K562 (cell line): ENCODE measurements at regions not wholly inside any gene's neighbourhood (a gene's known extent, or its start where the extent isn't known, plus 50 kb on each side); places are given as distances from the start of the nearest gene placed in this dataset.

Source experiments
- ATAC-seq: fragments of 200-7000 bp; cut with Tn5 transposase; 3 replicates; pipeline ENCODE4 v1.9.1; 2020; ENCODE audit warnings: moderate library complexity
- BruUV-seq: library from RNA; stranded (reverse); fragments of 400-500 nt; replicated peaks from 2 replicates; lab custom pipeline; 2021; lab: Mats Ljungman, UMichigan
- CTCF ChIA-PET: fragments of 300-600 bp; formaldehyde crosslinking; extraction: SDS; loops from one replicate; lab custom pipeline; 2021; ENCODE audit warnings: low intra/inter-chr PET ratio; lab: Yijun Ruan, JAX
- POLR2A ChIA-PET: fragments of 300-600, 350-650 bp; sonication (Branson Sonifier 250); formaldehyde crosslinking; extraction: SDS; loops from one replicate; lab custom pipeline; 2021; ENCODE audit warnings: antibody characterized with exemption, inconsistent platforms; lab: Yijun Ruan, JAX
- DNase-seq, 4 experiments: peaks; one replicate each; pipeline versions ENCODE4 v3.0.0 to v3.0.0-alpha.2; 2011 to 2018; ENCODE audit warnings: low spot score in 3 of 4, mixed read lengths in 3 of 4; ENCODE audit errors: extremely low read depth in 1 of 4
- FAIRE-seq: peaks from 2 replicates; lab custom pipeline; 2011; peaks lifted over from hg19 to GRCh38; lab: Jason Lieb, UNC
- H2AFZ ChIP-seq: 2 replicates; pipeline ENCODE4 v1.6.0; 2011; ENCODE audit warnings: low read depth, low read length, control low read depth, inconsistent platforms
- H3K27ac ChIP-seq: fragments of 200-600 bp; 3 replicates; pipeline ENCODE4 v1.8.0; 2011; ENCODE audit warnings: low read depth, mild to moderate bottlenecking, control low read depth, inconsistent platforms, low read length, moderate library complexity, mixed read lengths; ENCODE audit errors: extremely low read depth
- H3K27me3 ChIP-seq, 2 experiments: fragments of 300-600 bp in 1 of 2; 2 replicates in 1 of 2; 3 replicates in 1 of 2; pipeline versions ENCODE4 v1.6.0 to v1.8.0; 2011; ENCODE audit warnings: inconsistent platforms in 2 of 2, low read length in 2 of 2, mild to moderate bottlenecking in 1 of 2, mixed read lengths in 1 of 2, moderate library complexity in 1 of 2; ENCODE audit not compliant: control insufficient read depth in 2 of 2, insufficient read depth in 2 of 2
- H3K36me3 ChIP-seq: fragments of 300-600 bp; 3 replicates; pipeline ENCODE4 v1.8.0; 2011; ENCODE audit warnings: mild to moderate bottlenecking, low read length, inconsistent platforms; ENCODE audit not compliant: control insufficient read depth, insufficient read depth
- H3K4me1 ChIP-seq, 2 experiments: fragments of 200-600 bp in 1 of 2; replicated peaks in 1 of 2; 2 replicates in 1 of 2; 3 replicates in 1 of 2; pipeline versions ENCODE4 v1.5.1 to v1.8.0; 2011; ENCODE audit warnings: inconsistent platforms in 2 of 2, low read length in 2 of 2, mild to moderate bottlenecking in 1 of 2, mixed read lengths in 1 of 2, moderate library complexity in 1 of 2; ENCODE audit not compliant: control insufficient read depth in 2 of 2, insufficient read depth in 2 of 2
- H3K4me2 ChIP-seq: 2 replicates; pipeline ENCODE4 v1.6.1; 2011; ENCODE audit warnings: low read length, control low read depth, inconsistent platforms, mixed read lengths; ENCODE audit not compliant: insufficient read depth
- H3K4me3 ChIP-seq: fragments of 200-600 bp; sonication (generic), shearing (Covaris generic); 2 replicates; pipeline ENCODE4 v1.5.1; 2016; ENCODE audit warnings: control low read depth, inconsistent platforms
- H3K79me2 ChIP-seq: fragments of 200-600 bp; 3 replicates; pipeline ENCODE4 v1.8.0; 2011; ENCODE audit warnings: low read length, inconsistent platforms; ENCODE audit not compliant: control insufficient read depth, insufficient read depth
- H3K9ac ChIP-seq, 2 experiments: 2 replicates each; pipeline versions ENCODE4 v1.6.0 to v1.6.1; 2011; ENCODE audit warnings: low read depth in 2 of 2, low read length in 2 of 2, control low read depth in 1 of 2, inconsistent platforms in 1 of 2, mild to moderate bottlenecking in 1 of 2, mixed read lengths in 1 of 2; ENCODE audit not compliant: insufficient read depth in 1 of 2
- H3K9me1 ChIP-seq: one replicate; pipeline ENCODE4 v1.6.0; 2011; ENCODE audit warnings: inconsistent platforms, mild to moderate bottlenecking, low read length, moderate library complexity; ENCODE audit not compliant: control insufficient read depth, insufficient read depth
- H3K9me3 ChIP-seq: replicated peaks from 2 replicates; pipeline ENCODE4 v1.5.1; 2011; ENCODE audit warnings: low read depth, low read length, inconsistent platforms; ENCODE audit not compliant: control insufficient read depth, insufficient read depth
- H4K20me1 ChIP-seq: replicated peaks from 2 replicates; pipeline ENCODE4 v1.6.1; 2011; ENCODE audit warnings: low read length, inconsistent platforms, mixed read lengths; ENCODE audit not compliant: control insufficient read depth, insufficient read depth
- CC2D1A ChIP-seq: fragments of 450-650 bp; IDR thresholded peaks from 2 replicates; pipeline ENCODE4 v1.6.1; 2017; ENCODE audit warnings: mild to moderate bottlenecking
- CCAR2 ChIP-seq: fragments of 200-400 bp; formaldehyde crosslinking; IDR thresholded peaks from 2 replicates; pipeline ENCODE4 v1.6.1; 2017; ENCODE audit warnings: mild to moderate bottlenecking, low read depth, low read length
- IRF2 ChIP-seq: sonication (generic); formaldehyde crosslinking; IDR thresholded peaks from 2 replicates; pipeline ENCODE4 v1.8.1; 2022; ENCODE audit warnings: mild to moderate bottlenecking, missing genetic modification reagents
- NEUROD1 ChIP-seq: fragments of 150-350 bp; IDR thresholded peaks from 2 replicates; pipeline ENCODE4 v1.6.1; 2014; ENCODE audit warnings: borderline replicate concordance, low read length, low read depth; ENCODE audit not compliant: partially characterized antibody
- SIN3A ChIP-seq, 2 experiments: fragments of 150-350 bp in 1 of 2; IDR thresholded peaks; 2 replicates each; pipeline ENCODE4 v1.6.1; 2011 to 2016; ENCODE audit warnings: borderline replicate concordance in 2 of 2, low read depth in 2 of 2, low read length in 2 of 2, mild to moderate bottlenecking in 2 of 2, moderate library complexity in 2 of 2; ENCODE audit not compliant: control insufficient read depth in 1 of 2
- SMARCC2 ChIP-seq: fragments of 450-650 bp; IDR thresholded peaks from 2 replicates; pipeline ENCODE4 v1.6.1; 2017; ENCODE audit warnings: antibody characterized with exemption, moderate library complexity, mild to moderate bottlenecking, low read depth
- SRSF9 ChIP-seq: fragments of 200-400 bp; formaldehyde crosslinking; IDR thresholded peaks from 2 replicates; pipeline ENCODE4 v1.6.1; 2017; ENCODE audit warnings: low read depth, low read length, borderline replicate concordance
- ZNF436 ChIP-seq: fragments of 250-450, 450-650 bp; sonication (Bioruptor Pico); formaldehyde crosslinking; IDR thresholded peaks from 2 replicates; pipeline ENCODE4 v1.7.0; 2020; ENCODE audit warnings: mild to moderate bottlenecking
- ZNF778 ChIP-seq: fragments of 450-650 bp; formaldehyde crosslinking; IDR thresholded peaks from 2 replicates; pipeline ENCODE4 v1.4.0; 2020; ENCODE audit warnings: mild to moderate bottlenecking, moderate library complexity
- WGBS: fragments of 100-300 bp; shearing (Covaris generic); methylation state at CpG from one replicate; pipeline ENCODE4 v1.1.6; 2016; ENCODE audit warnings: low coverage, mixed read lengths; ENCODE audit not compliant: insufficient coverage; ENCODE audit errors: missing lambda C conversion rate; 5-methylcytosine and 5-hydroxymethylcytosine counted together
- in situ Hi-C: fragments of 300-500 bp; cut with MboI; formaldehyde crosslinking; loops from 4 replicates; pipeline ENCODE4 v1.15.0; 2018; ENCODE audit warnings: inconsistent platforms, mixed read lengths
- intact Hi-C: fragments of 100-400 bp; cut with micrococcal nuclease; formaldehyde crosslinking; loops from 2 replicates; pipeline ENCODE4 v1.14.2; 2022
- TF ChIP-seq, protein P1 (sequence below): fragments of 450-650 bp; IDR thresholded peaks from 2 replicates; pipeline ENCODE4 v1.6.1; 2016; ENCODE audit warnings: mild to moderate bottlenecking, moderate library complexity

- TF ChIP-seq SIN3A (IDR thresholded peaks at IDR 0.05; ENCODE audit: borderline replicate concordance in 2 of 2, control insufficient read depth in 1 of 2, low read depth in 2 of 2, low read length in 2 of 2) (no peak), SMARCC2 (no peak), CCAR2 (no peak), SRSF9 (no peak), CC2D1A (no peak)
Observed at GRCh38 chr14:98859301-98859700, 412.7 kb downstream of the BCL11B start (continued).

- 0% methylated on average over 2 of the region's 2 CpGs for whole genome bisulfite sequencing
- TF ChIP-seq NEUROD1 (no peak), ZNF778 (CRISPR knock-in tag) (no peak), IRF2 (CRISPR knock-in tag) (no peak), ZNF436 (CRISPR knock-in tag) (no peak)
- TF ChIP-seq, protein P1, sequence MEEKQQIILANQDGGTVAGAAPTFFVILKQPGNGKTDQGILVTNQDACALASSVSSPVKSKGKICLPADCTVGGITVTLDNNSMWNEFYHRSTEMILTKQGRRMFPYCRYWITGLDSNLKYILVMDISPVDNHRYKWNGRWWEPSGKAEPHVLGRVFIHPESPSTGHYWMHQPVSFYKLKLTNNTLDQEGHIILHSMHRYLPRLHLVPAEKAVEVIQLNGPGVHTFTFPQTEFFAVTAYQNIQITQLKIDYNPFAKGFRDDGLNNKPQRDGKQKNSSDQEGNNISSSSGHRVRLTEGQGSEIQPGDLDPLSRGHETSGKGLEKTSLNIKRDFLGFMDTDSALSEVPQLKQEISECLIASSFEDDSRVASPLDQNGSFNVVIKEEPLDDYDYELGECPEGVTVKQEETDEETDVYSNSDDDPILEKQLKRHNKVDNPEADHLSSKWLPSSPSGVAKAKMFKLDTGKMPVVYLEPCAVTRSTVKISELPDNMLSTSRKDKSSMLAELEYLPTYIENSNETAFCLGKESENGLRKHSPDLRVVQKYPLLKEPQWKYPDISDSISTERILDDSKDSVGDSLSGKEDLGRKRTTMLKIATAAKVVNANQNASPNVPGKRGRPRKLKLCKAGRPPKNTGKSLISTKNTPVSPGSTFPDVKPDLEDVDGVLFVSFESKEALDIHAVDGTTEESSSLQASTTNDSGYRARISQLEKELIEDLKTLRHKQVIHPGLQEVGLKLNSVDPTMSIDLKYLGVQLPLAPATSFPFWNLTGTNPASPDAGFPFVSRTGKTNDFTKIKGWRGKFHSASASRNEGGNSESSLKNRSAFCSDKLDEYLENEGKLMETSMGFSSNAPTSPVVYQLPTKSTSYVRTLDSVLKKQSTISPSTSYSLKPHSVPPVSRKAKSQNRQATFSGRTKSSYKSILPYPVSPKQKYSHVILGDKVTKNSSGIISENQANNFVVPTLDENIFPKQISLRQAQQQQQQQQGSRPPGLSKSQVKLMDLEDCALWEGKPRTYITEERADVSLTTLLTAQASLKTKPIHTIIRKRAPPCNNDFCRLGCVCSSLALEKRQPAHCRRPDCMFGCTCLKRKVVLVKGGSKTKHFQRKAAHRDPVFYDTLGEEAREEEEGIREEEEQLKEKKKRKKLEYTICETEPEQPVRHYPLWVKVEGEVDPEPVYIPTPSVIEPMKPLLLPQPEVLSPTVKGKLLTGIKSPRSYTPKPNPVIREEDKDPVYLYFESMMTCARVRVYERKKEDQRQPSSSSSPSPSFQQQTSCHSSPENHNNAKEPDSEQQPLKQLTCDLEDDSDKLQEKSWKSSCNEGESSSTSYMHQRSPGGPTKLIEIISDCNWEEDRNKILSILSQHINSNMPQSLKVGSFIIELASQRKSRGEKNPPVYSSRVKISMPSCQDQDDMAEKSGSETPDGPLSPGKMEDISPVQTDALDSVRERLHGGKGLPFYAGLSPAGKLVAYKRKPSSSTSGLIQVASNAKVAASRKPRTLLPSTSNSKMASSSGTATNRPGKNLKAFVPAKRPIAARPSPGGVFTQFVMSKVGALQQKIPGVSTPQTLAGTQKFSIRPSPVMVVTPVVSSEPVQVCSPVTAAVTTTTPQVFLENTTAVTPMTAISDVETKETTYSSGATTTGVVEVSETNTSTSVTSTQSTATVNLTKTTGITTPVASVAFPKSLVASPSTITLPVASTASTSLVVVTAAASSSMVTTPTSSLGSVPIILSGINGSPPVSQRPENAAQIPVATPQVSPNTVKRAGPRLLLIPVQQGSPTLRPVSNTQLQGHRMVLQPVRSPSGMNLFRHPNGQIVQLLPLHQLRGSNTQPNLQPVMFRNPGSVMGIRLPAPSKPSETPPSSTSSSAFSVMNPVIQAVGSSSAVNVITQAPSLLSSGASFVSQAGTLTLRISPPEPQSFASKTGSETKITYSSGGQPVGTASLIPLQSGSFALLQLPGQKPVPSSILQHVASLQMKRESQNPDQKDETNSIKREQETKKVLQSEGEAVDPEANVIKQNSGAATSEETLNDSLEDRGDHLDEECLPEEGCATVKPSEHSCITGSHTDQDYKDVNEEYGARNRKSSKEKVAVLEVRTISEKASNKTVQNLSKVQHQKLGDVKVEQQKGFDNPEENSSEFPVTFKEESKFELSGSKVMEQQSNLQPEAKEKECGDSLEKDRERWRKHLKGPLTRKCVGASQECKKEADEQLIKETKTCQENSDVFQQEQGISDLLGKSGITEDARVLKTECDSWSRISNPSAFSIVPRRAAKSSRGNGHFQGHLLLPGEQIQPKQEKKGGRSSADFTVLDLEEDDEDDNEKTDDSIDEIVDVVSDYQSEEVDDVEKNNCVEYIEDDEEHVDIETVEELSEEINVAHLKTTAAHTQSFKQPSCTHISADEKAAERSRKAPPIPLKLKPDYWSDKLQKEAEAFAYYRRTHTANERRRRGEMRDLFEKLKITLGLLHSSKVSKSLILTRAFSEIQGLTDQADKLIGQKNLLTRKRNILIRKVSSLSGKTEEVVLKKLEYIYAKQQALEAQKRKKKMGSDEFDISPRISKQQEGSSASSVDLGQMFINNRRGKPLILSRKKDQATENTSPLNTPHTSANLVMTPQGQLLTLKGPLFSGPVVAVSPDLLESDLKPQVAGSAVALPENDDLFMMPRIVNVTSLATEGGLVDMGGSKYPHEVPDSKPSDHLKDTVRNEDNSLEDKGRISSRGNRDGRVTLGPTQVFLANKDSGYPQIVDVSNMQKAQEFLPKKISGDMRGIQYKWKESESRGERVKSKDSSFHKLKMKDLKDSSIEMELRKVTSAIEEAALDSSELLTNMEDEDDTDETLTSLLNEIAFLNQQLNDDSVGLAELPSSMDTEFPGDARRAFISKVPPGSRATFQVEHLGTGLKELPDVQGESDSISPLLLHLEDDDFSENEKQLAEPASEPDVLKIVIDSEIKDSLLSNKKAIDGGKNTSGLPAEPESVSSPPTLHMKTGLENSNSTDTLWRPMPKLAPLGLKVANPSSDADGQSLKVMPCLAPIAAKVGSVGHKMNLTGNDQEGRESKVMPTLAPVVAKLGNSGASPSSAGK, result no peak
Observed at GRCh38 chr14:98864211-98864610, 407.8 kb downstream of the BCL11B start.

More at GRCh38 chr14:98864211-98864610, 407.8 kb downstream of the BCL11B start:
- no peak overlapping the region for H3K4me2 ChIP-seq
- intact Hi-C loops (no loop called here), in situ Hi-C loops (no loop called here)
- no peaks in the 10 kb centered on the region for H3K79me2 ChIP-seq
- no peaks in the 10 kb centered on the region for H4K20me1 ChIP-seq
- no TSS peak for BruUV-seq
- ATAC-seq, result no peak
- no peaks in the 10 kb centered on the region for H3K36me3 ChIP-seq
- no peaks in the 10 kb centered on the region for H3K4me1 ChIP-seq
- no peak overlapping the region for H3K9ac ChIP-seq
- no peaks in the 10 kb centered on the region for H3K9me1 ChIP-seq
- FAIRE-seq, result no peak
- no peak for DNase-seq
- H2AFZ ChIP-seq, result no peak overlapping the region
- H3K27ac ChIP-seq, result no peak overlapping the region
- POLR2A ChIA-PET, result interaction anchor here (0.6 kb wide), 1 partner anchor 1730 kb away, joined by 3 read pairs; no protein-coding TSS in a partner anchor
- no peaks in the 10 kb centered on the region for H3K9me3 ChIP-seq
- no peaks in the 10 kb centered on the region for H3K27me3 ChIP-seq
- CTCF ChIA-PET, result no interaction called here
- H3K4me3 ChIP-seq, result no peak overlapping the region
